Neural cell (in vitro differentiated cells): ENCODE measurements at regions not wholly inside any gene's neighbourhood (a gene's known extent, or its start where the extent isn't known, plus 50 kb on each side); places are given as distances from the start of the nearest gene placed in this dataset.

Source experiments
- H2AFZ ChIP-seq: fragments of 200-600, 300-800 bp; sonication (generic), shearing (Covaris generic); 2 replicates; pipeline ENCODE4 v1.6.0; 2014; ENCODE audit warnings: low read depth, mild to moderate bottlenecking, antibody characterized with exemption, low read length, moderate library complexity
- H3F3A ChIP-seq: fragments of 200-600 bp; shearing (Covaris generic); 2 replicates; pipeline ENCODE4 v1.6.1; 2016; ENCODE audit warnings: mild to moderate bottlenecking, moderate library complexity, mixed read lengths, antibody characterized with exemption, low read length; ENCODE audit not compliant: insufficient read depth, poor library complexity, severe bottlenecking
- H3K27ac ChIP-seq: fragments of 200-600, 300-800 bp; sonication (generic), shearing (Covaris generic); 2 replicates; pipeline ENCODE4 v1.5.1; 2014; ENCODE audit warnings: mild to moderate bottlenecking, low read length, moderate library complexity
- H3K27me3 ChIP-seq: fragments of 300-800, 200-600 bp; sonication (generic), shearing (Covaris generic); 2 replicates; pipeline ENCODE4 v1.6.0; 2014; ENCODE audit warnings: mild to moderate bottlenecking, low read depth, low read length, moderate library complexity; ENCODE audit not compliant: insufficient read depth
- H3K36me3 ChIP-seq: fragments of 300-800, 200-600 bp; sonication (generic), shearing (Covaris generic); 2 replicates; pipeline ENCODE4 v1.5.1; 2014; ENCODE audit warnings: mild to moderate bottlenecking, antibody characterized with exemption, low read length, moderate library complexity; ENCODE audit not compliant: insufficient read depth
- H3K4me2 ChIP-seq: fragments of 300-800, 200-600 bp; sonication (generic), shearing (Covaris generic); 2 replicates; pipeline ENCODE4 v1.6.0; 2014; ENCODE audit warnings: mild to moderate bottlenecking, low read length
- H3K4me3 ChIP-seq: fragments of 300-800, 200-600 bp; sonication (generic), shearing (Covaris generic); 2 replicates; pipeline ENCODE4 v1.5.1; 2014; ENCODE audit warnings: mild to moderate bottlenecking, low read length, moderate library complexity
- H3K79me2 ChIP-seq: fragments of 200-600 bp; shearing (Covaris generic); replicated peaks from 2 replicates; pipeline ENCODE4 v1.6.0; 2014; ENCODE audit warnings: mild to moderate bottlenecking, low read length, moderate library complexity; ENCODE audit not compliant: insufficient read depth
- H3K9ac ChIP-seq: fragments of 300-800, 200-600 bp; sonication (generic), shearing (Covaris generic); 2 replicates; pipeline ENCODE4 v1.6.1; 2016; ENCODE audit warnings: mild to moderate bottlenecking, low read length, mixed read lengths
- H3K9me2 ChIP-seq: fragments of 200-600 bp; shearing (Covaris generic); 2 replicates; pipeline ENCODE4 v1.6.1; 2016; ENCODE audit warnings: mild to moderate bottlenecking, low read length, mixed read lengths; ENCODE audit not compliant: insufficient read depth
- H3K9me3 ChIP-seq: fragments of 200-600, 300-800 bp; sonication (generic), shearing (Covaris generic); 2 replicates; pipeline ENCODE4 v1.6.1; 2016; ENCODE audit warnings: mild to moderate bottlenecking, mixed run types, low read length, moderate library complexity, mixed read lengths
- H4K20me1 ChIP-seq: fragments of 200-600 bp; shearing (Covaris generic); 2 replicates; pipeline ENCODE4 v1.6.1; 2016; ENCODE audit warnings: mild to moderate bottlenecking, mixed run types; ENCODE audit not compliant: insufficient read depth
- CTCF ChIP-seq: fragments of 450-650 bp; IDR thresholded peaks from 2 replicates; pipeline ENCODE4 v1.5.1; 2014; ENCODE audit warnings: antibody characterized with exemption, mild to moderate bottlenecking, moderate library complexity; ENCODE audit not compliant: poor library complexity, severe bottlenecking
- EP300 ChIP-seq: fragments of 450-650 bp; conservative IDR thresholded peaks from 2 replicates; pipeline ENCODE4 v1.6.1; 2014; ENCODE audit warnings: antibody characterized with exemption, mild to moderate bottlenecking, moderate library complexity; ENCODE audit not compliant: poor library complexity, severe bottlenecking
- EZH2 ChIP-seq: fragments of 200-600, 300-800 bp; shearing (Covaris generic), sonication (generic); IDR thresholded peaks from 2 replicates; pipeline ENCODE4 v1.6.1; 2014; ENCODE audit warnings: antibody characterized with exemption, low read length, borderline replicate concordance, mild to moderate bottlenecking; ENCODE audit not compliant: insufficient read depth, poor library complexity, severe bottlenecking
- MXI1 ChIP-seq: fragments of 450-650 bp; conservative IDR thresholded peaks from 2 replicates; pipeline ENCODE4 v1.6.1; 2014; ENCODE audit warnings: antibody characterized with exemption, mild to moderate bottlenecking; ENCODE audit not compliant: poor library complexity, severe bottlenecking
- POLR2AphosphoS5 ChIP-seq: IDR thresholded peaks from 2 replicates; pipeline ENCODE4 v1.6.1; 2012
- RAD21 ChIP-seq: fragments of 450-650 bp; conservative IDR thresholded peaks from 2 replicates; pipeline ENCODE4 v1.6.1; 2014; ENCODE audit warnings: antibody characterized with exemption, mild to moderate bottlenecking, moderate library complexity
- REST ChIP-seq: IDR thresholded peaks from 2 replicates; pipeline ENCODE4 v1.6.1; 2012; ENCODE audit warnings: borderline replicate concordance
- SMC3 ChIP-seq: fragments of 450-650 bp; conservative IDR thresholded peaks from 2 replicates; pipeline ENCODE4 v1.6.1; 2014; ENCODE audit warnings: antibody characterized with exemption, mild to moderate bottlenecking, moderate library complexity; ENCODE audit not compliant: poor library complexity
- TAF1 ChIP-seq: IDR thresholded peaks from 2 replicates; pipeline ENCODE4 v1.6.1; 2012; ENCODE audit warnings: low read depth

- TF ChIP-seq REST (no peak), SMC3 (no peak), POLR2AphosphoS5 (no peak), TAF1 (no peak), MXI1 (no peak), RAD21 (no peak), EP300 (no peak), CTCF (no peak), EZH2 (no peak)
- Histone ChIP-seq H3K27ac (no peak overlapping the region), H3K4me3 (no peak overlapping the region), H3K9me2 (no peaks in the 10 kb centered on the region), H3K36me3 (no peaks in the 10 kb centered on the region), H3K4me2 (no peak overlapping the region), H3K9ac (no peak overlapping the region), H3K9me3 (no peaks in the 10 kb centered on the region), H2AFZ (no peak overlapping the region), H3K27me3 (no peaks in the 10 kb centered on the region), H3K79me2 (no peaks in the 10 kb centered on the region), H3F3A (no peaks in the 10 kb centered on the region), H4K20me1 (no peaks in the 10 kb centered on the region)
These were observed 1159.5 kb downstream of the IGSF11 start for GRCh38 chr3:117874904-117875874.

GRCh38 chr3:117875887-117876286 is 1158.8 kb downstream of the IGSF11 start:
- Histone ChIP-seq H3K9me3 (no peaks in the 10 kb centered on the region), H3K9me2 (no peaks in the 10 kb centered on the region), H3K4me3 (no peak overlapping the region), H3K79me2 (no peaks in the 10 kb centered on the region), H2AFZ (no peak overlapping the region), H3K27me3 (no peaks in the 10 kb centered on the region), H3F3A (no peaks in the 10 kb centered on the region), H4K20me1 (no peaks in the 10 kb centered on the region), H3K27ac (no peak overlapping the region), H3K9ac (no peak overlapping the region), H3K36me3 (no peaks in the 10 kb centered on the region), H3K4me2 (no peak overlapping the region)
- no peak for TF ChIP-seq EZH2
- TF ChIP-seq EP300, result no peak
- no peak for TF ChIP-seq RAD21
- TF ChIP-seq POLR2AphosphoS5, result no peak
- TF ChIP-seq REST, result no peak
- TF ChIP-seq SMC3, result no peak
- TF ChIP-seq TAF1, result no peak
- no peak for TF ChIP-seq CTCF
- no peak for TF ChIP-seq MXI1
